ENCODE measurements at regions not wholly inside any gene's neighbourhood (a gene's known extent, or its start where the extent isn't known, plus 50 kb on each side); places are given as distances from the start of the nearest gene placed in this dataset.

DNA sequence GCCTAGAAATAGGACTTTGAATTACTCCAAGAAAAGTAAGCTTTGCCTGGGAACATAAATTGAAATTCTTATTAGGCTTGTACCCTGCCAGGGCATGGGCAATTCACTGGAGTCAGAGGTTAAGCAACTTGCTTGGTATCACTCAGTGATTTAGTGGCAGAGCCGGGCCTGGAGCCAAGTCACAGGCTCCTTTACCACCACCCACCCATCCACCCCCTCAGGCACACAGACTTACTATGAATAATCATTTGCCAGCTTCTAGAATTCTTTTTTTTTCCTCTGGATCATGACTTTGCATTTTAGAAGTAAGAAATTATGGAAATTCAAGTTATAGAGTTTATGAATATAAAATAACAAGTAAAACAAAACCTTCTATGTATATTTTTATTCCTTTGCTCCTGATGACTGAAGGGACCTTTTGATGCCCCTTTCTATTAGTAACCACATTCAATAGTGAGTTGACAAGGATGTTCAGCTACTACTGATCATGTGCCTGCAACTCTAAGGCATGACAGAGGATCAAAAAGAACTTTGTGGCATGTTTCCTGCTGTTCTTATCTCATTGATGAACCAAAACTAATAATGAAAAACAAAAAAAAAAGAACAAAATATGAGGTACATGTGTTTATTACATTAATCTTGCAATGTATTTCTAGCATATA is 614.7 kb downstream of the TLR4 start:
- peak; percentile 93 for DNase-seq

DNA sequence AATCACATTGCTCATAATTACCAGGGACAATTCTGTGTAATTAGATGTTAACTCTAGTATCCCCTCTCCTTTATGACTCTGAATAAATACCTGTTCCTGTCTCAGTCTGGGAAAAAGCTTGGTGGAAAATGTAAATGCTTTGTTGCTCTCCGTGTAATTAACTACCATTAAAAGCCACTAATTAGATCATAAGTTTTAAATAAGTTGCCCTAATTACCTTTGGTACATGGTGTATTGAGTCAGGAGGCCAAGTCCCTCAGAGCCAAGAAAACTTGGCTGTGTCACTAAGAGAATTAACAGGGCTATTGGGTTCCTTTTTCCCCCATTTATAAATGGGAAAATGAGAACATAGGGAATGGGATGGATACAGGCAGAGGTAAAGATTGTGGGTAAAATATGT is 617.6 kb downstream of the TLR4 start:
- peak; percentile 98 for DNase-seq

DNA sequence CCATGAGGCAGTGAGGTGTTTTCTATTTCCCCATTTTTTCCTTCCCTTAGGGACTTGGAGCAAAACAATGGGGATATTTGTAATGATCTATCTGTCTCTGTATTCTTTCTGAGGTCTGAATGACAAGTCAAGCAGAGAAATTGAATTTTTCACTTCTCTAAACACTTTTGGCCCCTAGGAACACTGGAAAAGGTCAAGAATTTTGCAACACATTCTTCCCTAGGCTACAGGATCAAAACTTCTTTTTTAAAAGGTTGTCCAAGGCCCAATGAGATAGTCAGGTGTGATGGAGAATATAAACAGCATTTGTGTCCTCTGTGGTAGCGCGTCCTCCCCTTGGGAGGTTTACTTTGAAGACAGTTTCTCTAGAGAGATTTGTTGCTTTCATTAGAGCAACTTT is 620.5 kb downstream of the TLR4 start:
- DNase-seq, result no peak

DNA sequence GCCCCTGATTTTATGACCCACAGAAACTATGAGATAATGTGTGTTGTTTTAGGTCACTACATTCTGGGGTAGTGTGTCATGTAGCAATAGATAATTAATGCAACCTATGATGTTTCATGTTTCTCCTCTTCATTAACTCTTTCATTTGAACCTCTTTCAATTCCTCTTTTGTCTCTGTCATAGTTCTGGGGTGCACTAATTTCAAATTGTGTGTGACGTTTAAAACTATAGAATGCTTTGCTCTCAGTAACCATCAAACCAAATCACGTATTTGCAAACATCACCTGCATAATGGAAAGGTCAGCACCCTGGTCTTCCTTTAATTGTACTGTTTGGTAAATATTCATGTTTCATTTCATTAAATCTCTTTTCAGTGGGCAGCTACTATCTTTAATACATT is 621.6 kb downstream of the TLR4 start:
- peak; percentile 40 for DNase-seq

DNA sequence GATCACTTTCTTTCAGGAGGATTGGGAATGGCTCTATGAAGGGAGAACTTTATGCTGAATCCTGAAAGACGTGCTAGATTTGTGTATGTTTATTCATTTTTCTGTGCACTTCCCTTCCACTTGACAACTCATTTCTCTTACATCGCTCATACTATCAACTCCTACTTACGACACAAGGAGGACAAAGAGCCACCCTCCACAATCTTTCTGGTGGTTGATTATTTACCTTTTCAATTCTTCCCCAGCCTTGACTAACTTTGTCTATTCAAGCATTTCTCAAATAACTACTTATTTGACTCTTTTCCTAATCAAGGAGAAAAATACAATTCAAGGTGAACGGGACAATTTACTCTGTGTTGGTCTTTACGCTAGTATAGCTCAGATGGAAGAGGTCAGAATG is 622.1 kb downstream of the TLR4 start:
- DNase-seq, result no peak

DNA sequence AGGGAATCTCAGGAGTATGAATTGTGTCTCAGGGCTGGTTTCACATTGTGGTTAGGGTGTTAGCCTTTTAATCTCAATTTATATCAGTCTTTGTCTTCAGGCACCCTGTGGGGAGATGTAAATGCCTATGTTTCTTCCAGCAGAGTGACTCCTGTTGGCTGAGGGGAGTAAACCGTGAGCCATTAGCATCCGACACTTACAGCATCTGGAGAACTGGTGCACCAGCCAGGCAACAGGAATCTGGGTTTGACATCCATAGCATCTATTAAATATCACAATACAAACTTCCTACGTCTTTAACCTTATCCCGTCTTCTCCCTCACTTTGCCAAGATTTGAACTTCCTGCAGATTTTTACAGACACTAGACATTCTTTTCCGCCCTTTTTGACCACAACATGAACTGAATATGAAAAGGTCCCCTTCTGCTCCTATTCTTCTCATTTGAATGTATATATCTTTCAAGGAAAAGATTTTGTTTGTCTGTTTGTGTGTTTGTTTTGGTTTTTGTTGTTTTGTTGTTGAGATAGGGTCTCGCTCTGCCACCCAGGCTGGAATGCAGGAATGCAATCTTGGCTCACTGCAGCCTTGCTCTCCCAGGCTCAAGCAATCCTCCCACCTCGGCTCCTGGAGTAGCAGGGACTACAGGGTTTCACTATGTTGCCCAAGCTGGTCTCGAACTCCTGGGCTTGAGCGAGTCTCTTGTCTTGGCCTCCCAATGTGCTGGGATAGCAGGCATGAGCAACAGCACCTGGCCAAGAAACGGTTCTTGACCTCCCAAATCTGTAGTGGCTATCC is 626.2 kb downstream of the TLR4 start:
- DNase-seq, result no peak

DNA sequence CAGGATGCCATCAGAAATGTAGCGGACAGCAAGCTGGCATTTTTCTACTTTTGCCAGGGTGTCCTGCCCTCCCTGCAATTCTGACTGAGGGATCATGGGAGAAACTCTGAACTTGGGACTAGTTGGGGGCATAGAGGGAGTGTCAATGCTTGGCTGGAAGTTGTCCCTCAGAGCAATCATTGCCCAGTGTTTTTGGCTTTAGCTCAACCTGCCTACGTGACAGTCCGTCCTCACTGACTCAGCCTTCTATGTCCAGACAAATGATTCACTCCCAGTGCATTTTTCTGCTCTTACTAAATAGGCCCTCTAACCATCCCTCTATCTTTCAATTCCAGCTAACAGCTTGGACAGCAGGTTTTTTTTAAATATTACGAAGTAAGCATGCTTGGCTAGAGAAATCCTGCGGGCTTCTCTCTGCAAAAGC is 627.4 kb downstream of the TLR4 start:
- DNase-seq, result no peak

DNA sequence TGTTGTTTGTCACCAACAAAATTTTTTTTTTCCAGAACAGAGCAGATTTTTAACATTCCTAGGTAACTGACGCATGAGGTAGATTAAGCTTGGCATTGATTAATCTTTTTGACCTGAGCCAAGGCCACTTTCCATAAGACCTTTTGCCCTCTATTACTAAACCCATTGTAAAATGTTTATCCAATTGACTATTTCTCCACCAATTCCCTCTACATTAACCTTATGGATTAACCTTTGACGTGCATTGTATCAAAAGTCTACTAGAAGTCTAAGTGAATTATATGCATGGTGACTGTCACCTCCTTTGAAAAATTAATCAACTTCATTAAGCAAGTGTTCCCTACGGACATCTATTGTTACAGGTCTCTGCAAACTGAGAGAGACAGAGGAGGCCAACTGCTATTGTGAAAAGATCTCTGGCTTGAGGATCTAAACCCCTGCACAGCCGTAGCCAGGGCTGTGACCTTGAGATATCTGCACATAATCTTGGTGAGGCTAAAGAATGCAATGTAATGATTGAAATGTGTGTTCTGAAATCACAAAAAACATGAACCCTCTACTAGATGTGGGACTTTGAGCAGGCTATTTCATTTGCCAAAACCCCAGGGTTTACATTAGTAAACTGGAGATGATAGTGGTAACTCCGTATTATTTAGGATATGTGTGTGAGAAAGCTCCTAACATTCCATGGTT is 632.2 kb downstream of the TLR4 start:
- no peak for DNase-seq

DNA sequence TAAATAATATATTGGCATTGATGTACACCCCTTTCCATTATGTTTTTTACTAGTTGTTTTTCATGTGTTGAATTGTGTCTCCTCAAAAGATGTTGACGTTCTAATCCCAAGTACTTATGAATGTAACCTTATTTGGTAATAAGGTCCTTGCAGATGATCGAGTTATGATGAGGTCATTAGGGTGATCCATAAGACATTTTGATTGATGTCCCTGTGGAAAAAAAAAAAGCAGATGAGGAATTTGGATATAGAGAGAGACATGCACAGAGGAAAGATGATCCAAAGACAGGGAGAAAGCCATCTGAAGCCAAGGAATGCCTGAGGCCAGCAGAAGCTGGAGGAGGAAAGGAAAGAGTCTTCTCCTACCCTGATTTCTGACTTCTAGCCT is 632.7 kb downstream of the TLR4 start:
- DNase-seq, result no peak

DNA sequence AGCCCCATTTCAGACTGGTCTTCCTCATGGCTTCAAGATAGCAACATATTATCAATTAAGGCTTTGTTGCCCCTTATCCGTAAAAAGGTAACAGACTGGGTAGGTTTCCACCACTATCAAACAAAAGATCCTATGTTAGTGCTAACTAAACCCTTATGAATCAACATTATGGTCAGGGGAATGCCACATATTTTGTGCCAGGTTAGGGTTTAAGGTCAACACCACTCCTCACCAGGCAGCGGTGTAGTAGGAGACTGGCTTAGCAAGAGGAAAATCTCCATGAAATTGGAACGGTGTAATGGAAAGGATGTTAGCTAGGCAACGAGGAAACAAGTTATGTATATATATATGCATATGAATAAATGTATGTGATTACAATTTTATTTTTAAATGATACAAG is 655.8 kb downstream of the TLR4 start:
- DNase-seq, result no peak

DNA sequence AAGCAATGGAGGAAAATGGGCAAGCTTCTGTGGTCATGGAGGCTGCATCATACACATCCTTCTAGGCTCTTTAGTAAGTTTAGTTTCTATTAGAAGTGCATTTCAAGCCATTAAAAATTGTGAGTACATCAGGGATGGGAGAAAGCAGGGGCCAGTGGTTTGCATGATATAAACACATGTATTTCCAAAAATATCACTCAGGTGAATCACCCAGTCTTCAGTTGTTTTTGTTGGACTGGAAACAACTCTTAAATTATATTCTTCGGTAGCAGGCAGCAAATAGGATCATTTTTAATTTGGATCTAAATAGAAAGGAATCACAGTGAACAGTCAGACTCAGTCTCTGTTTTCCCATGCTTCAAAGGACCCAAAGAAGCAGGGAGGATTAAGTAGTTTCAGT is 657.9 kb downstream of the TLR4 start:
- DNase-seq, result no peak

DNA sequence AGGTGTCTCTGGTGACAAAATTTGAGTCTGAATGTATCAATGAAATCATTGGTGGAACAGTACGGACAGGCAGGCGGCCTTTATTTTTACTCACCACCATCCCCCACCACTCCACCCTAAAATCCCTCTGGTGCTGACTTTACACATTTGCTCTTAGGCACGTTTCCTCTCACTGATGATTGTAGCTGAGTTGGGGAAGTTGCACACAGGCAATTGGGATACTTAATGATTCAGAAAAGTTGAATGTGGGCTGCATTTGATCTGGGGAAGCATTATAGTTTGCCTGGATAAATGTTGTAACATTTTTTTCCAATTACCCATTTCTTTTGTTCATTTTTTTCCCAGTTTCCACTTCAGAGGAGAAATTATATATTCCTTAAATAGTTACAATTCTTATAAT is 658.4 kb downstream of the TLR4 start:
- DNase-seq, result no peak

DNA sequence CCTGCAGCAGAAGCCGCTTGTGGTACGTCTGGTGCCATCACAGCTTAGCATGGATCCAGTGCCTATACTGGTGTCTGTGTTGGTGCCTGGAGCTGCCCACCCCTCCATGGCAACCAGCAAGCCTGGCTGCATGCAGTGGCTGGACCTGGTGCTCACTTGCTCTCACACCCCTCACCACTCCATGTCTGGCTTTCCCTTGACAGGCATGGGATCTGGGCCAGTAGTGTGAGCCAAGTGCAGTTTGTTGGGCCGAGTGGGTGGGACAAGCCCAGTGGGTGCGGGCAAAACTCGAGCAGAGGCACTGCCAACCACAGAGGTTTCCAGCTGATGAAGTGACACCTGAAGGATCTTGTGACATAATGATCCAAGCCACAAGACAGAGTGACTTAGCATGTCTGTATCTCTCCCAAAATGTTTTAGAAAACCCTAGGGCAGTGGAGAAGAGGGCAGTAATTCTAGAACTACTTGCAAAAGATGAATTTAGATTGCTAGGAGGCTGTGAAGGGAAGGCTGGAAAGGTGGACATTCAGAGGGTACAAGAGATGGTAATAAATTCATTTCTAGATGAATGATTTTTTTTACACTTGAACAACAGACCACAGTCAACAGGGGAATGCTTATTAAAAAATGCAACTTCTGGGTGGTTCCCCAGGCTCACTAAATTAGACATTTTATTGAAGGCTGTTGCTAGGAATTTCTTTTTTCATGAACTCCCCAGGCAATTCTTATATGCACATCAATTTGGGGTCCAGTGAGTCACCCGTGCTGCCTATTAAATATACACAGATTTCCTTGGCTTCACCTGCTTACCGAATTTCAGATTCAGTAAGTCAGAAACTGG is 660.3 kb downstream of the TLR4 start:
- no peak for DNase-seq

DNA sequence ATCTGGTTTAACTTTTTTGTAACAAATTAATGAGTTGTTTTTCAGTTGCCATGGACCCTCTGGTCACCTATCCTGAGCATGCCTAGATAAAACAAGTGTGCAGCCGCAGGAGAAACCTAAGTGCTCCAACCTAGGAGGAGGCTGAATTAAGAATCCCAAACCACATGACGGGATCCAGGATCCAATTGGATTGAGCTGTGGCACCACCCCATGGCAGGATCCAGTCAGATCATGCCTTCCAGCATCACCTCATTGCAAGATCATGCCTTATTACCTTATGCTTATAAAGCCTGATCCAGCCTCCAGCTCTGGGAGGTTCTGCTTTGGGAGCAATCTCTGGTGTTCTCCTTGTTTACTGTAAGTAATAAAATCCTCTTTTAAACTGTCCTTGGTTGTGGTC is 662.0 kb downstream of the TLR4 start:
- peak; percentile 17 for DNase-seq

DNA sequence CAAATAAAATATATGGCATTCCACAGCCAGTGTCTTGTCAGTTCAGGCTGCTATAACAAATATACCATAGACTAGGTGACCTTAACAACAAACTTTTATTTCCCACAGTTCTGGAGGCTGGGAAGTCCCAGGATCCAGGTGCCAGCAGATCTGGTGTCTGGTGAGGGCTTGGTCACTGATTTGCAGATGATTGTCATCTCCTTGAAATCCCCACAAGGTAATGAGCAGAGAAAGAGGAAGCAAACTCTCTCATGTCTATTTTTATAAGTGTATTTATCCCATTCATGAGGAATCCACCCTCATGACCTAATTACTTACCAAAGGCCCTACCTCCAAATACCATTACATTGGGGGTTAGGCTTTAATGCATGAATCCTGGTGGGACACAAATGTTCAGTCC is 663.2 kb downstream of the TLR4 start:
- DNase-seq, result no peak

DNA sequence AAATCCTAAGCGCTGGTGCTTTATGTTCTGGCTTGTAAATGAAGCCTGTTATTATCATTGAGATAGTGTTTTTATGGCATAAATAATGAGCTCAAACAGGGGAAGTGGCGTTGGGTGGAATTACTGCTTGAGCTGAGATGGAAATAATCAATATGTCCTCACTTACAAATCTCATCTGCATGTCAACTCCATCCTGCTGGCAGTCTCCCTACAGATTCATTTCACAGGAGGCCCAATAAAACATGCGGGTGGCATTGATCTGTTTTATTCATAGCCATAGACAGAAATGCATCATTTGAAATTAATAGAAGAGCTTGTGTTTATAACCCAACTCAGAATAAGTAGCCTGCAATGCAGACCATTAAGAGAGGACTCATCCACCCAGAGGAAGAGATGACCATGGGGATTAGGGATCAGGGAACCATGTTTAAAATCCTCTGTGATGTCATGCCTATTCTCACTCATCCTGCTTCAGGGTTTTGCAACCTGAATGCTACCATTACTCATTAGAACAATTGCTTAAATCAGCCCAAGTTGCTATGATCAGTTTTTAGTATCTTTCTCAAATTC is 680.4 kb downstream of the TLR4 start:
- DNase-seq, result no peak

DNA sequence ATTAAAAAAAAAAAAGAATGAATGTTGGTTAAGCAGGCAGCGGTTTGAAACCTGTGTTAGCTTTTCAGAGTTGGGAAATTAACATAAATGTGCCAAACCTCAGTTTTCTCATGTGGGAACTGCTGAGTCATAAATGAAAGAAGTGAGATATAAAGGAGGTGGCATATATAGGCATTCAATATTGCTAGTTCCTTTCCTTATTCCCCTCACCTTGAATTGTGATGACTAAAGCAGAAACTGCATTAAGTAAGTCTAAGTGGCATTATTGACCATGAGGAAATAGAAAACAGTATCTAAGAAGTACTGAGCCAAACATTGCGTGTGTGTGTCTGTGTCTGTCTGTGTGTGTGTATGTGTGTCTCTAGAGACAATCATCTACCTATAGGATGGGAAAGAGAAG is 691.2 kb downstream of the TLR4 start:
- no peak for DNase-seq

DNA sequence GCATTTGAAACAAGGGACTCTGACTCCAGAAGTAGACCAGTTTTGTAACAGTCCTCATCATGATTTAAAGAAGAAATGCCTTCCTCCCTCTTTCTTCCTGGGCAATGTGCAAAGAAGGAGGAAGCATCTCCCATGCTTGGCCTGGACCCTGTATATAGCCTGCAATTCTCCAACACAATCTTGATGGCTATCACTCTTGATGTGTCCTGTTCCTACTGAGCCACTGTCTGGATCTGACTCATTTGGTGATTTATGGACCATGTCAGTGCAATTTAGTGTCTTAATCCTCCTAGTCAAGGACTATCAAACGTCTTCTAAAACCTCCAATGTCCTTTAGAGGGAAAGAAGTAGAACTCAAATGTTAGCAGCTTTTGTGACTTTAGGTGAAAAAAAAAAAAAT is 697.3 kb downstream of the TLR4 start:
- DNase-seq, result no peak

DNA sequence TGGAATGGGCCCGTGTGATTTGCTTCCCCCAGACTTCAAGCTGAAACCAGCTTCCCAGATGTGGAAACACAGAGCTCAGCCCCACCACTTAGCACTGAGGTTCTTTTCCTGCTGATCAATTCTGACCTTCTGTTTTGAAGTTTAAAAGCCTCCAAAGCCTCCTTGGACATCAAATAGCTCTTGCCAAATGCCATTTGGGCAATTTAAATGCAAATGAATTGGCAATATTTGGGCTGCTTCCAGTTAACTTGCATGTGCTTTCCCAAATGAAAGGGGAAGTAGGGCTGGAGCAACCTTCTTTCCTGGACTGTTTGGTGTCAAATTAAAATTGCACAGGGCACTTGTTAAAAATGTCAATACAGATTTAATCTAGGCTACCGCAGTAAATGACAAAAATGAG is 710.5 kb downstream of the TLR4 start:
- no peak for DNase-seq

DNA sequence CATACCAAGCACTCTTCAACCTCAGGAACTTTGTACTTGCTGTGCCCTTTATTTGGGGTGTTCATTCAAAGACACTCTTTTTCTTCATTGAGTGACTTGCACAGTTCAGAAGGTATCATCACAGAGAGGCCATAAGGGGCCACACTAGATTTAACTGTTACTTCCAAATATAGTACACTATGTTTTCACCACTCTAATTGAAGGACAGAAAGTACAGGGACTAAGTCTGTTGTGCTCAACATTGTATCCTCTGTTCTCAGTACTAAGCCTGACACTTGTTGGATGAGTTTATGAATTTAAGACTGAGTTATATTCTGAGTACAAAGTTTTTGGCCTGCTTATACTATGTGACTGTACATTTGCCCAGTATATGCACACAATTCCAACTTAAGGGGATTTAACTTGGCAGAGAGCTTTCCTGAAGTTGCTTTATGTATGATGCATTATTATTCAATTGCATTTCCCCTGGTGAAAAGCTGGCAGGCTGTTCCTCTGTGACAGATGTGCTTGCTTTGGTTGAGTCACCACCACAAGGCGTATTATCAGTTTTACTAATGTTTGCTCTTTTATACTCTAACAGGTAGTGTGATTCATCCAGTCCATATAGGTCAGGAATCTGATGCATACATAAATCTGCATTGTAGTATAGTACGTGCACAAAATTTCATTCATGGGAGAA is 714.8 kb downstream of the TLR4 start:
- DNase-seq, result peak; percentile 86

DNA sequence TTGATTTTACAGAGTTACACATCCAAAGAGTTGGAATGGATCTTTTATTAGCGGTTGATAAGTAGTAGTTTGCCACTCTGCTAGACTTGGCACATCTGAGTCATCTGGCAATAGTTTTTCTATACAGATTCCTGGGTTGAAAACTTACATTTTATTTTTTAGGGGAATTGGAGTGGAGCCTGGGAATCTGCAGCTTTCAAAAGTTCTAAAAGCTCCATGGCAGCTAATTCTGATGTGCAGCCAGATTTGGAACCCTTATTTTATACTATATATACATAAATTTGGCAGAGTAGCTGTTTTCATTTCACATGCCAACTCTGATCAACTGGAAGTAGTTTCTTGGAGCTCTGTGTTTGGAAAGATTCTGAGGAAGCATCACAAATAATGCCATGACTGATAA is 715.5 kb downstream of the TLR4 start:
- peak; percentile 50 for DNase-seq

DNA sequence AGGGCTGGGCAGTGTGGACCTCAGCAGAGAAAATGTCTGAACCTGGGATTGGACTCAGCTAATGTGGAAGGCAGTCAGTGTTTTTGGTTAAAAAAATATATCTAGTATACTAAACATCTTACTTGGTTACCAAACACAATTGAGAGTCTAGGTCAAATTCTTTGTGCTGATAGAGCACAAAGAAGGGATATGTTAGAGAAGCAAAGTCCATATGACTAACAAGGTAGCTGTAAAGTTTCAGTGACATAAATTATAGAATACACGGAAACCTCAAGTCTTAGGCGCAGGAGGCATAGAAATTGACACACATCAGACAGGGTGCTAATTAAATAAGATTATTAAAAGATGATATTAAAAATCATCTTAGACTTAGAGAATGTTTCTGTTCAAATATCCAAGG is 718.3 kb downstream of the TLR4 start:
- no peak for DNase-seq

Data from NCI-H69 (cell line).